Heart left ventricle (tissue), 16 donors: ENCODE measurements at regions not wholly inside any gene's neighbourhood (a gene's known extent, or its start where the extent isn't known, plus 50 kb on each side); places are given as distances from the start of the nearest gene placed in this dataset.

ENCODE experiments used
- ATAC-seq, 4 donors: fragments of 200-7000 bp; cut with Tn5 transposase; one replicate each; pipeline ENCODE4 v1.9.1; 2020 to 2022; ENCODE audit warnings: moderate library complexity in 4 of 4, mild to moderate bottlenecking in 3 of 4, moderate number of reproducible peaks in 1 of 4
- DNase-seq, 5 donors: peaks; one replicate each; pipeline ENCODE4 v3.0.0-alpha.2; 2020
- H3K27ac ChIP-seq, 12 donors: fragments of 200-600 bp; sonication (generic) in 4 of 12; one replicate each; pipeline versions ENCODE4 v1.5.0 to v1.8.0; 2016 to 2022; ENCODE audit warnings: mild to moderate bottlenecking in 2 of 12
- H3K27me3 ChIP-seq, 9 donors: fragments of 200-600 bp; sonication (generic) in 2 of 9; one replicate each; pipeline versions ENCODE4 v1.5.1 to v1.8.0; 2016 to 2022; ENCODE audit warnings: mild to moderate bottlenecking in 3 of 9
- H3K36me3 ChIP-seq, 9 donors: fragments of 200-600 bp; sonication (generic) in 2 of 9; one replicate each; pipeline versions ENCODE4 v1.5.0 to v1.8.0; 2018 to 2022; ENCODE audit warnings: mild to moderate bottlenecking in 2 of 9
- H3K4me1 ChIP-seq, 12 donors: fragments of 200-600 bp; sonication (generic) in 4 of 12; one replicate each; pipeline versions ENCODE4 v1.5.0 to v1.8.0; 2016 to 2022; ENCODE audit warnings: mild to moderate bottlenecking in 3 of 12
- H3K4me3 ChIP-seq, 12 donors: fragments of 200-600 bp; sonication (generic) in 4 of 12; one replicate each; pipeline versions ENCODE4 v1.5.0 to v1.8.0; 2017 to 2022; ENCODE audit warnings: mild to moderate bottlenecking in 9 of 12, moderate library complexity in 4 of 12
- H3K9me3 ChIP-seq, 12 donors: fragments of 200-600 bp; sonication (generic) in 4 of 12; one replicate each; pipeline versions ENCODE4 v1.5.0 to v1.8.0; 2016 to 2022; ENCODE audit warnings: mild to moderate bottlenecking in 1 of 12
- CTCF ChIP-seq, 12 donors: fragments of 200-600 bp; sonication (generic) in 4 of 12; IDR thresholded peaks; one replicate each; pipeline versions ENCODE4 v1.5.0 to v1.8.0; 2018 to 2022; ENCODE audit warnings: antibody characterized with exemption in 12 of 12, mild to moderate bottlenecking in 5 of 12
- POLR2A ChIP-seq, 2 donors: fragments of 450-650 bp; IDR thresholded peaks; one replicate each; pipeline ENCODE4 v1.6.1; 2017; ENCODE audit warnings: antibody characterized with exemption in 2 of 2, mild to moderate bottlenecking in 2 of 2, moderate library complexity in 2 of 2
- WGBS, 4 donors: extraction: QIAGEN DNeasy Blood & Tissue Kit in 2 of 4; methylation state at CpG; one replicate each; pipeline versions ENCODE4 v1.1.5 to v1.1.7; 2013 to 2018; 5-methylcytosine and 5-hydroxymethylcytosine counted together
- intact Hi-C, 10 donors: fragments of 100-400 bp; cut with DNase I; formaldehyde crosslinking; loops; one replicate each; pipeline versions ENCODE4 v1.11.1 to v1.14.2; 2022
- donor health status: ischemic (EF 13 %, LVEDD 7.1; RV severe dilation, severe dysfunction).
- donor health status: healthy with polysubstance abuse.
- donor health status: DM: no; HTN: yes; CAD: no.
- donor health status: DM: no; HTN: no; CAD: no.
- donor health status: ischemic (EF 25% LVEDD 6.9; RV normal size, moderate dysfunction).
- donor health status: ischemic (EF 25% LVEDD 5.7; RV mildly dilated, moderate dysfunction).
- donor health status: healthy.
- donor health status: DM: yes; HTN: yes; CAD: no.
- donor health status: ischemic (EF 35%, LVEDD 5.7; RV mildly dilated, moderate dysfunction).
- donor health status: nonischemic (EF 11% LVEDD 7.7; RV severe dilation, severe dysfunction).
- donor health status: DM: yes; HTN: yes; CAD: no.
- donor health status: PGD.
- donor health status: ischemic (EF 29% LVEDD 5.4; RV normal size, mild dysfunction).
- donor health status: nonischemic (EF 23%, LVEDD 6.1; RV moderate dilation, normal function).

GRCh38 chr12:18932715-18933114 is 194.8 kb downstream of the CAPZA3 start:
- TF ChIP-seq CTCF (IDR thresholded peaks at IDR 0.05) = no peak
- TF ChIP-seq POLR2A (IDR thresholded peaks at IDR 0.05) = no peak
- Histone ChIP-seq H3K27me3 (no peaks in the 10 kb centered on the region), H3K36me3 (no peaks in the 10 kb centered on the region), H3K4me1 (peaks cover 0 to 5% (median 0%) of the 10 kb centered on the region in 12 donors), H3K4me3 (no peak overlapping the region), H3K9me3 (no peaks in the 10 kb centered on the region), H3K27ac (no peak overlapping the region)
- DNase-seq (no peak), ATAC-seq (no peak)
- 36 to 62% (median 42%) methylated on average over 2 of the region's 2 CpGs for WGBS, 4 donors
- intact Hi-C loops = no loop called here

GRCh38 chr12:18935371-18935965 is 194.1 kb upstream of the PLEKHA5 start:
- H3K4me1 ChIP-seq = peaks cover 0 to 5% (median 0%) of the 10 kb centered on the region in 12 donors
- no peak for TF ChIP-seq POLR2A (IDR thresholded peaks at IDR 0.05)
- TF ChIP-seq CTCF (IDR thresholded peaks at IDR 0.05) = no peak
- 71 to 100% (median 79%) methylated on average over 1 of the region's 1 CpG for WGBS, 4 donors
- ATAC-seq (no peak), DNase-seq (no peak)
- no peak overlapping the region for H3K4me3 ChIP-seq
- H3K36me3 ChIP-seq = no peaks in the 10 kb centered on the region
- no peaks in the 10 kb centered on the region for H3K9me3 ChIP-seq
- no peaks in the 10 kb centered on the region for H3K27me3 ChIP-seq
- intact Hi-C loops = no loop called here
- H3K27ac ChIP-seq = no peak overlapping the region

- 44 to 76% (median 68%) methylated on average over 1 of the region's 1 CpG for WGBS, 4 donors
- no peak overlapping the region for H3K27ac ChIP-seq
- no peaks in the 10 kb centered on the region for H3K9me3 ChIP-seq
- H3K36me3 ChIP-seq = no peaks in the 10 kb centered on the region
- H3K27me3 ChIP-seq = no peaks in the 10 kb centered on the region
- no peak for DNase-seq
- no peak overlapping the region for H3K4me3 ChIP-seq
- intact Hi-C loops = no loop called here
- ATAC-seq = no peak
- no peak for TF ChIP-seq POLR2A (IDR thresholded peaks at IDR 0.05)
- TF ChIP-seq CTCF (IDR thresholded peaks at IDR 0.05) = no peak
- no peaks in the 10 kb centered on the region for H3K4me1 ChIP-seq
Measured at GRCh38 chr12:18939051-18939450, 190.5 kb upstream of the PLEKHA5 start.

GRCh38 chr12:18942669-18943068 is 186.9 kb upstream of the PLEKHA5 start:
- H3K27ac ChIP-seq = no peak overlapping the region
- intact Hi-C loops = no loop called here
- no peak for ATAC-seq
- no peaks in the 10 kb centered on the region for H3K9me3 ChIP-seq
- no peak for TF ChIP-seq POLR2A (IDR thresholded peaks at IDR 0.05)
- no peak for TF ChIP-seq CTCF (IDR thresholded peaks at IDR 0.05)
- H3K4me3 ChIP-seq = no peak overlapping the region
- 83 to 89% (median 87%) methylated on average over 2 of the region's 2 CpGs for WGBS, 4 donors
- no peak for DNase-seq
- H3K27me3 ChIP-seq = no peaks in the 10 kb centered on the region
- no peaks in the 10 kb centered on the region for H3K36me3 ChIP-seq
- no peaks in the 10 kb centered on the region for H3K4me1 ChIP-seq
